ENCODE measurements at regions not wholly inside any gene's neighbourhood (a gene's known extent, or its start where the extent isn't known, plus 50 kb on each side); places are given as distances from the start of the nearest gene placed in this dataset.

- intact Hi-C loops (cut with micrococcal nuclease): no loop called here
Measured at GRCh38 chr20:58019027-58019849, 209.2 kb downstream of the ANKRD60 start.

GRCh38 chr20:58018590-58018989 lies 209.9 kb downstream of the ANKRD60 start:
- intact Hi-C loops (cut with micrococcal nuclease): no loop called here

GRCh38 chr20:58017970-58018530 lies 210.4 kb downstream of the ANKRD60 start:
- intact Hi-C loops (cut with micrococcal nuclease): no loop called here

GRCh38 chr20:58017231-58017969 lies 211.1 kb downstream of the ANKRD60 start:
- intact Hi-C loops (cut with micrococcal nuclease): no loop called here

GRCh38 chr20:58016779-58017178 lies 211.7 kb downstream of the ANKRD60 start:
- intact Hi-C loops (cut with micrococcal nuclease): no loop called here

GRCh38 chr20:58014628-58015315 lies 213.7 kb downstream of the ANKRD60 start:
- intact Hi-C loops (cut with micrococcal nuclease): no loop called here

GRCh38 chr20:58012731-58013510 lies 215.5 kb downstream of the ANKRD60 start:
- intact Hi-C loops (cut with micrococcal nuclease): no loop called here

GRCh38 chr20:58011947-58012610 lies 216.4 kb downstream of the ANKRD60 start:
- intact Hi-C loops (cut with micrococcal nuclease): no loop called here

GRCh38 chr20:58011106-58011946 lies 217.1 kb downstream of the ANKRD60 start:
- intact Hi-C loops (cut with micrococcal nuclease): no loop called here

- intact Hi-C loops (cut with micrococcal nuclease): no loop called here
Measured at GRCh38 chr20:58010666-58011065, 217.8 kb downstream of the ANKRD60 start.

- intact Hi-C loops (cut with micrococcal nuclease): no loop called here
Measured at GRCh38 chr20:58010186-58010585, 218.3 kb downstream of the ANKRD60 start.

- intact Hi-C loops (cut with micrococcal nuclease): no loop called here
Measured at GRCh38 chr20:58008866-58009265, 219.6 kb downstream of the ANKRD60 start.

- intact Hi-C loops (cut with micrococcal nuclease): no loop called here
Measured at GRCh38 chr20:58008413-58008812, 220.0 kb downstream of the ANKRD60 start.

GRCh38 chr20:58007947-58008346 lies 220.5 kb downstream of the ANKRD60 start:
- intact Hi-C loops (cut with micrococcal nuclease): no loop called here

GRCh38 chr20:58006346-58007316 lies 221.8 kb downstream of the ANKRD60 start:
- intact Hi-C loops (cut with micrococcal nuclease): no loop called here

GRCh38 chr20:58005581-58006345 lies 222.7 kb downstream of the ANKRD60 start:
- intact Hi-C loops (cut with micrococcal nuclease): no loop called here

GRCh38 chr20:58004900-58005299 lies 223.6 kb downstream of the ANKRD60 start:
- intact Hi-C loops (cut with micrococcal nuclease): no loop called here

- intact Hi-C loops (cut with micrococcal nuclease): no loop called here
Measured at GRCh38 chr20:58004146-58004545, 224.3 kb downstream of the ANKRD60 start.

Data from T-helper 1 cell treated with Interleukin-12 subunit alpha and Interleukin-12 subunit beta and Interleukin-4 antibody, amounts not matched to agents 30 ng/mL and 1 ng/mL, for 36 hours (primary cell).